HEK293 (cell line): ENCODE measurements at regions not wholly inside any gene's neighbourhood (a gene's known extent, or its start where the extent isn't known, plus 50 kb on each side); places are given as distances from the start of the nearest gene placed in this dataset.

ENCODE experiments used
- CTCF ChIA-PET: fragments of 350-600 bp; formaldehyde crosslinking; extraction: SDS; loops from one replicate; lab custom pipeline; 2021; ENCODE audit warnings: antibody characterized with exemption; lab: Yijun Ruan, JAX
- POLR2A ChIA-PET: fragments of 300-600 bp; formaldehyde crosslinking; extraction: SDS; loops from one replicate; lab custom pipeline; 2020; ENCODE audit warnings: antibody characterized with exemption, inconsistent platforms; lab: Yijun Ruan, JAX
- H3K27ac ChIP-seq: fragments of 200-500 bp; sonication (Bioruptor generic); 2 replicates; pipeline ENCODE4 v1.5.1; 2014; ENCODE audit warnings: low read depth, low read length, control low read depth, inconsistent platforms; ENCODE audit errors: extremely low read depth
- H3K36me3 ChIP-seq, 2 experiments: fragments of 200-500 bp in 1 of 2; sonication (Bioruptor generic) in 1 of 2; 1 replicate in 1 of 2; 2 replicates in 1 of 2; pipeline ENCODE4 v1.5.1; 2014 to 2017; ENCODE audit warnings: inconsistent platforms in 2 of 2, low read length in 2 of 2; ENCODE audit not compliant: control insufficient read depth in 2 of 2, insufficient read depth in 1 of 2
- H3K4me1 ChIP-seq: fragments of 200-500 bp; sonication (Bioruptor generic); 2 replicates; pipeline ENCODE4 v1.5.1; 2014; ENCODE audit warnings: mild to moderate bottlenecking, low read length, inconsistent platforms; ENCODE audit not compliant: control insufficient read depth, insufficient read depth
- H3K4me3 ChIP-seq: 2 replicates; pipeline ENCODE4 v1.5.1; 2011; ENCODE audit warnings: low read depth, mild to moderate bottlenecking, control low read depth, low read length, moderate library complexity
- H3K9me3 ChIP-seq: fragments of 200-500 bp; sonication (Bioruptor generic); 2 replicates; pipeline ENCODE4 v1.5.1; 2014; ENCODE audit warnings: low read depth, low read length, inconsistent platforms; ENCODE audit not compliant: control insufficient read depth, insufficient read depth
- EGR2 ChIP-seq: fragments of 450-650 bp; formaldehyde crosslinking; IDR thresholded peaks from 2 replicates; pipeline ENCODE4 v1.5.1; 2016; ENCODE audit warnings: low read depth, missing biosample characterization, missing genetic modification characterization
- KLF16 ChIP-seq: fragments of 450-650 bp; formaldehyde crosslinking; IDR thresholded peaks from 2 replicates; pipeline ENCODE4 v1.5.1; 2017; ENCODE audit warnings: missing biosample characterization, missing genetic modification characterization
- MZF1 ChIP-seq: fragments of 450-650 bp; formaldehyde crosslinking; IDR thresholded peaks from 2 replicates; pipeline ENCODE4 v1.5.1; 2017; ENCODE audit warnings: missing biosample characterization, missing genetic modification characterization, borderline replicate concordance
- PBX3 ChIP-seq: sonication (generic); formaldehyde crosslinking; IDR thresholded peaks from 2 replicates; pipeline ENCODE4 v1.8.1; 2022; ENCODE audit warnings: mild to moderate bottlenecking, moderate library complexity, missing genetic modification reagents
- PRDM4 ChIP-seq: fragments of 450-650 bp; formaldehyde crosslinking; IDR thresholded peaks from 2 replicates; pipeline ENCODE4 v1.5.1; 2017; ENCODE audit warnings: missing biosample characterization, missing genetic modification characterization
- SP3 ChIP-seq: fragments of 450-650 bp; formaldehyde crosslinking; IDR thresholded peaks from 2 replicates; pipeline ENCODE4 v1.5.1; 2016; ENCODE audit warnings: missing biosample characterization, missing genetic modification characterization
- TCF7L2 ChIP-seq: IDR thresholded peaks from 2 replicates; pipeline ENCODE4 v1.6.1; 2011; ENCODE audit warnings: low read depth, mild to moderate bottlenecking, inconsistent platforms, low read length, moderate library complexity, borderline replicate concordance
- WT1 ChIP-seq: fragments of 450-650 bp; formaldehyde crosslinking; IDR thresholded peaks from 2 replicates; pipeline ENCODE4 v1.5.1; 2016; ENCODE audit warnings: missing biosample characterization, missing genetic modification characterization
- YY2 ChIP-seq: fragments of 450-650 bp; formaldehyde crosslinking; IDR thresholded peaks from 2 replicates; pipeline ENCODE4 v1.5.1; 2016; ENCODE audit warnings: missing biosample characterization, missing genetic modification characterization
- ZBTB17 ChIP-seq: fragments of 450-650 bp; formaldehyde crosslinking; IDR thresholded peaks from 2 replicates; pipeline ENCODE4 v1.5.1; 2016; ENCODE audit warnings: missing biosample characterization, missing genetic modification characterization
- ZBTB7A ChIP-seq: fragments of 450-650 bp; formaldehyde crosslinking; IDR thresholded peaks from 2 replicates; pipeline ENCODE4 v1.5.1; 2016; ENCODE audit warnings: low read depth, missing biosample characterization, missing genetic modification characterization
- ZFHX2 ChIP-seq: fragments of 450-650 bp; formaldehyde crosslinking; conservative IDR thresholded peaks from 2 replicates; pipeline ENCODE4 v1.5.1; 2016; ENCODE audit warnings: missing biosample characterization, missing genetic modification characterization
- ZFP3 ChIP-seq: fragments of 450-650 bp; formaldehyde crosslinking; IDR thresholded peaks from 2 replicates; pipeline ENCODE4 v1.5.1; 2016; ENCODE audit warnings: low read depth, missing biosample characterization, missing genetic modification characterization
- ZFP69B ChIP-seq: fragments of 450-650 bp; formaldehyde crosslinking; IDR thresholded peaks from 2 replicates; pipeline ENCODE4 v1.5.1; 2016; ENCODE audit warnings: missing biosample characterization, missing genetic modification characterization
- ZNF114 ChIP-seq: fragments of 450-650 bp; formaldehyde crosslinking; IDR thresholded peaks from 2 replicates; pipeline ENCODE4 v1.5.0; 2017; ENCODE audit warnings: missing biosample characterization, missing genetic modification characterization
- ZNF132 ChIP-seq: fragments of 450-650 bp; formaldehyde crosslinking; IDR thresholded peaks from 2 replicates; pipeline ENCODE4 v1.5.1; 2017; ENCODE audit warnings: missing biosample characterization, missing genetic modification characterization, borderline replicate concordance
- ZNF146 ChIP-seq: fragments of 450-650 bp; formaldehyde crosslinking; IDR thresholded peaks from 2 replicates; pipeline ENCODE4 v1.5.1; 2016; ENCODE audit warnings: missing biosample characterization, missing genetic modification characterization
- ZNF19 ChIP-seq: fragments of 450-650 bp; formaldehyde crosslinking; IDR thresholded peaks from 2 replicates; pipeline ENCODE4; 2016; ENCODE audit warnings: missing biosample characterization, missing genetic modification characterization, low read depth
- ZNF26 ChIP-seq: fragments of 450-650 bp; formaldehyde crosslinking; IDR thresholded peaks from 2 replicates; pipeline ENCODE4 v1.5.1; 2016; ENCODE audit warnings: missing biosample characterization, missing genetic modification characterization
- ZNF350 ChIP-seq: fragments of 450-650 bp; formaldehyde crosslinking; IDR thresholded peaks from 2 replicates; pipeline ENCODE4 v1.5.0; 2017; ENCODE audit warnings: missing biosample characterization, mild to moderate bottlenecking, missing genetic modification characterization
- ZNF416 ChIP-seq: fragments of 450-650 bp; formaldehyde crosslinking; IDR thresholded peaks from 2 replicates; pipeline ENCODE4 v1.5.1; 2016; ENCODE audit warnings: missing biosample characterization, missing genetic modification characterization
- ZNF488 ChIP-seq: fragments of 450-650 bp; formaldehyde crosslinking; IDR thresholded peaks from 2 replicates; pipeline ENCODE4 v1.5.1; 2016; ENCODE audit warnings: missing biosample characterization, missing genetic modification characterization
- ZNF514 ChIP-seq: fragments of 450-650 bp; formaldehyde crosslinking; IDR thresholded peaks from 2 replicates; pipeline ENCODE4 v1.5.1; 2016; ENCODE audit warnings: missing biosample characterization, missing genetic modification characterization
- ZNF544 ChIP-seq: fragments of 450-650 bp; formaldehyde crosslinking; IDR thresholded peaks from 2 replicates; pipeline ENCODE4 v1.5.0; 2017; ENCODE audit warnings: missing biosample characterization, missing genetic modification characterization
- ZNF639 ChIP-seq: fragments of 450-650 bp; formaldehyde crosslinking; IDR thresholded peaks from 2 replicates; pipeline ENCODE4 v1.5.1; 2016; ENCODE audit warnings: missing biosample characterization, missing genetic modification characterization
- ZNF658 ChIP-seq: fragments of 450-650 bp; formaldehyde crosslinking; IDR thresholded peaks from 2 replicates; pipeline ENCODE4; 2016; ENCODE audit warnings: missing biosample characterization, missing genetic modification characterization

- CTCF ChIA-PET, result no interaction called here
- POLR2A ChIA-PET, result no interaction called here
- Histone ChIP-seq H3K4me3 (no peak overlapping the region), H3K27ac (no peak overlapping the region), H3K9me3 (no peaks in the 10 kb centered on the region), H3K36me3 (no peaks in the 10 kb centered on the region), H3K4me1 (no peaks in the 10 kb centered on the region)
- no peak for TF ChIP-seq ZNF132 (tag by site-specific recombination)
- TF ChIP-seq KLF16, result no peak
- no peak for TF ChIP-seq ZNF26
- no peak for TF ChIP-seq ZFP69B (tag by site-specific recombination)
- TF ChIP-seq ZBTB17 (tag by site-specific recombination), result no peak
- no peak for TF ChIP-seq ZNF416
- no peak for TF ChIP-seq ZNF350 (tag by site-specific recombination)
- TF ChIP-seq ZNF658, result no peak
- TF ChIP-seq PBX3 (CRISPR knock-in tag), result no peak
- TF ChIP-seq ZNF639 (tag by site-specific recombination), result no peak
- no peak for TF ChIP-seq ZBTB7A (tag by site-specific recombination)
- TF ChIP-seq, all 188 proteins: peak for 0
These were observed 998.6 kb downstream of the RPA4 start for GRCh38 chrX:97882306-97882705.

GRCh38 chrX:97895751-97896150 is 1012.0 kb downstream of the RPA4 start:
- ChIA-PET POLR2A (no interaction called here), CTCF (interaction anchor here (0.5 kb wide), 1 partner anchor 14 kb away, joined by 4 read pairs; no protein-coding TSS in a partner anchor)
- Histone ChIP-seq H3K9me3 (no peaks in the 10 kb centered on the region), H3K4me3 (no peak overlapping the region), H3K27ac (no peak overlapping the region), H3K36me3 (no peaks in the 10 kb centered on the region), H3K4me1 (no peaks in the 10 kb centered on the region)
- no peak for TF ChIP-seq ZNF26
- no peak for TF ChIP-seq ZNF514 (tag by site-specific recombination)
- no peak for TF ChIP-seq ZFHX2 (tag by site-specific recombination)
- TF ChIP-seq ZNF146 (tag by site-specific recombination), result no peak
- no peak for TF ChIP-seq PRDM4
- TF ChIP-seq EGR2, result no peak
- no peak for TF ChIP-seq MZF1 (tag by site-specific recombination)
- no peak for TF ChIP-seq ZNF19 (tag by site-specific recombination)
- TF ChIP-seq ZNF544 (tag by site-specific recombination), result no peak
- no peak for TF ChIP-seq ZFP3 (tag by site-specific recombination)
- TF ChIP-seq ZNF114 (tag by site-specific recombination), result no peak
- TF ChIP-seq TCF7L2, result no peak
- no peak for TF ChIP-seq ZNF488 (tag by site-specific recombination)
- no peak for TF ChIP-seq WT1
- TF ChIP-seq ZNF639 (tag by site-specific recombination), result no peak
- no peak for TF ChIP-seq YY2
- TF ChIP-seq SP3, result no peak
